Caco-2 (cell line): ENCODE measurements at regions not wholly inside any gene's neighbourhood (a gene's known extent, or its start where the extent isn't known, plus 50 kb on each side); places are given as distances from the start of the nearest gene placed in this dataset.

Experiments used
- BruUV-seq: library from RNA; stranded (reverse); fragments of 400-500 nt; replicated peaks from 2 replicates; lab custom pipeline; 2021; lab: Mats Ljungman, UMichigan
- CTCF ChIA-PET: fragments of 300-600 bp; sonication (Branson Sonifier 250); formaldehyde crosslinking; loops from one replicate; lab custom pipeline; 2022; ENCODE audit warnings: antibody characterized with exemption; lab: Charles Lee
- POLR2A ChIA-PET: fragments of 300-600 bp; sonication (Branson Sonifier 250); formaldehyde crosslinking; loops from one replicate; lab custom pipeline; 2022; ENCODE audit warnings: antibody characterized with exemption; lab: Charles Lee
- DNase-seq, 2 experiments: peaks; one replicate each; pipeline versions ENCODE4 v3.0.0 to v3.0.0-alpha.2; 2020 to 2022
- H3K27me3 ChIP-seq: replicated peaks from 2 replicates; pipeline ENCODE4 v1.6.0; 2011; ENCODE audit warnings: low read length; ENCODE audit not compliant: control insufficient read depth, insufficient read depth
- H3K36me3 ChIP-seq: 2 replicates; pipeline ENCODE4 v1.5.1; 2011; ENCODE audit warnings: low read length; ENCODE audit not compliant: control insufficient read depth, insufficient read depth
- H3K4me1 ChIP-seq: fragments of 250-450 bp; sonication (Bioruptor Pico); 2 replicates; pipeline ENCODE4 v1.5.1; 2020; ENCODE audit warnings: mild to moderate bottlenecking
- H3K4me3 ChIP-seq: 2 replicates; pipeline ENCODE4 v1.5.1; 2011; ENCODE audit warnings: low read depth, mild to moderate bottlenecking, control low read depth, low read length
- H3K9me3 ChIP-seq: fragments of 250-450 bp; sonication (Bioruptor Pico); 2 replicates; pipeline ENCODE4 v1.5.1; 2020; ENCODE audit warnings: mild to moderate bottlenecking, moderate library complexity
- H3K27ac Mint-ChIP-seq: one replicate; pipeline ENCODE4 v1.8.0; 2022; ENCODE audit warnings: mixed read lengths; ENCODE audit not compliant: unreplicated experiment
- H3K27me3 Mint-ChIP-seq: one replicate; pipeline ENCODE4 v1.8.0; 2022; ENCODE audit warnings: mixed read lengths; ENCODE audit not compliant: insufficient read depth, unreplicated experiment
- H3K36me3 Mint-ChIP-seq: one replicate; pipeline ENCODE4 v1.8.0; 2022; ENCODE audit warnings: mild to moderate bottlenecking, mixed read lengths; ENCODE audit not compliant: insufficient read depth, unreplicated experiment
- H3K4me1 Mint-ChIP-seq: one replicate; pipeline ENCODE4 v1.8.0; 2022; ENCODE audit warnings: low read depth, mixed read lengths; ENCODE audit not compliant: unreplicated experiment
- H3K4me3 Mint-ChIP-seq: one replicate; pipeline ENCODE4 v1.8.0; 2022; ENCODE audit warnings: mild to moderate bottlenecking, moderate library complexity, mixed read lengths; ENCODE audit not compliant: unreplicated experiment
- H3K9me3 Mint-ChIP-seq: one replicate; pipeline ENCODE4 v1.8.0; 2022; ENCODE audit warnings: mixed read lengths; ENCODE audit not compliant: unreplicated experiment
- CTCF ChIP-seq, 2 experiments: fragments of 200-600 bp in 1 of 2; IDR thresholded peaks; 1 replicate in 1 of 2; 2 replicates in 1 of 2; pipeline versions ENCODE4 v1.5.1 to v1.8.0; 2011 to 2022; ENCODE audit warnings: antibody characterized with exemption in 1 of 2, control low read depth in 1 of 2, inconsistent platforms in 1 of 2, low read depth in 1 of 2, low read length in 1 of 2, mild to moderate bottlenecking in 1 of 2, moderate library complexity in 1 of 2; ENCODE audit not compliant: insufficient read depth in 1 of 2, severe bottlenecking in 1 of 2, unreplicated experiment in 1 of 2
- intact Hi-C: fragments of 100-400 bp; cut with micrococcal nuclease; formaldehyde crosslinking; loops from one replicate; pipeline ENCODE4 v1.10.0; 2022; ENCODE audit not compliant: unreplicated experiment

GRCh38 chr12:41701943-41702601 is 442.6 kb downstream of the GXYLT1 start:
- Histone ChIP-seq H3K4me3 (no peak overlapping the region), H3K27me3 (no peaks in the 10 kb centered on the region), H3K9me3 (no peaks in the 10 kb centered on the region), H3K36me3 (no peaks in the 10 kb centered on the region), H3K4me1 (no peaks in the 10 kb centered on the region)
- Mint-ChIP-seq H3K4me1 (no peaks in the 10 kb centered on the region), H3K36me3 (no peaks in the 10 kb centered on the region), H3K4me3 (no peak overlapping the region), H3K27ac (no peak overlapping the region), H3K9me3 (no peaks in the 10 kb centered on the region), H3K27me3 (peaks cover 6% of the 10 kb centered on the region)
- no TSS peak for BruUV-seq
- TF ChIP-seq CTCF (IDR thresholded peaks at IDR 0.05; ENCODE audit: insufficient read depth in 1 of 2, low read depth in 1 of 2, low read length in 1 of 2, severe bottlenecking in 1 of 2, unreplicated experiment in 1 of 2): no peak
- intact Hi-C loops: no loop called here
- no peak for DNase-seq
- ChIA-PET POLR2A (no interaction called here), CTCF (no interaction called here)

DNA sequence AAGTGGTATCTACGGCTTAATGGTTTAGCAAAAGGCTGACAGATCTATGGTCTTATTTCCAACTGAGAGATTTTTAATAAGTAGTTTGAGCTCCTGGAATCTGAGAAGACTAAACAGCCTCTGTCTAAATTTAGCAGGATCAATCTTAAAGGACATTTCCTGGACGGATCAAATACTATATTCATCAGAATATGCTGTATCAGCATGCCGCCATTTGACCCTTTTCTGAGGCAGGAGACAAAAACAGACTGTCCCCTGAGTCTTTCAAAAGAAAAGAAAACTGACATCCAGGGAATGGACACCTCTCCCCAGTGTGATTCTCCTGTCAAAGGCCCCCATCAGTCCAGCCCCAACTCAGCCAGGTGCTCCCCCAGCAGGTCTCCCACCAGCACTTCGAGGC is 443.7 kb downstream of the GXYLT1 start:
- Histone ChIP-seq H3K27me3 (no peaks in the 10 kb centered on the region), H3K4me1 (no peaks in the 10 kb centered on the region), H3K36me3 (no peaks in the 10 kb centered on the region), H3K9me3 (no peaks in the 10 kb centered on the region), H3K4me3 (no peak overlapping the region)
- intact Hi-C loops: no loop called here
- Mint-ChIP-seq H3K4me1 (no peaks in the 10 kb centered on the region), H3K4me3 (no peak overlapping the region), H3K36me3 (no peaks in the 10 kb centered on the region), H3K27me3 (peaks cover 7% of the 10 kb centered on the region), H3K9me3 (no peaks in the 10 kb centered on the region), H3K27ac (no peak overlapping the region)
- BruUV-seq: no TSS peak
- ChIA-PET POLR2A (no interaction called here), CTCF (no interaction called here)
- TF ChIP-seq CTCF (IDR thresholded peaks at IDR 0.05; ENCODE audit: insufficient read depth in 1 of 2, low read depth in 1 of 2, low read length in 1 of 2, severe bottlenecking in 1 of 2, unreplicated experiment in 1 of 2): no peak
- DNase-seq: no peak

DNA sequence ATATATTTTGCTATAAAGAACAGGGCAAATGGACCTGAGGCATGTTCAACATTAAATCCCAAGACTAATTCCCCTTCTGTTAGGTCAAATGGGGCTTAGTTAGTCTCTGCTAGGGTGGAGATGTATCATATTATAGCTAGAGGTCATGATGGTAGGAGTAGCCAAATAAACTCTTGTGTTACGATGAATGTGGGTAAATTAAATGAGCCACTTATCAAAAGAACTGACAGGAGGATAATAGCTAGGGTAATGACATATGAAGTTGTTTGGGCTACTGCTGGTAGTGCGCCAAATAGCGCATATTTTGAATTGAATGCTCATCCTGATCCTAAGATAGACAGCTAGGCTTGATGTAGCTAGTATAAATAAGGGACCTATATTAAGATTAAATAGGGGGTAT is 445.0 kb downstream of the GXYLT1 start:
- no peaks in the 10 kb centered on the region for H3K4me1 Mint-ChIP-seq
- POLR2A ChIA-PET: no interaction called here
- H3K4me3 Mint-ChIP-seq: no peak overlapping the region
- no TSS peak for BruUV-seq
- H3K27me3 ChIP-seq: no peaks in the 10 kb centered on the region
- intact Hi-C loops: no loop called here
- no peaks in the 10 kb centered on the region for H3K36me3 ChIP-seq
- CTCF ChIA-PET: no interaction called here
- H3K4me3 ChIP-seq: no peak overlapping the region
- H3K27ac Mint-ChIP-seq: no peak overlapping the region
- no peak for TF ChIP-seq CTCF (IDR thresholded peaks at IDR 0.05; ENCODE audit: insufficient read depth in 1 of 2, low read depth in 1 of 2, low read length in 1 of 2, severe bottlenecking in 1 of 2, unreplicated experiment in 1 of 2)
- DNase-seq: no peak
- no peaks in the 10 kb centered on the region for H3K9me3 ChIP-seq
- H3K4me1 ChIP-seq: no peaks in the 10 kb centered on the region
- H3K9me3 Mint-ChIP-seq: no peaks in the 10 kb centered on the region
- H3K27me3 Mint-ChIP-seq: peaks cover 7% of the 10 kb centered on the region
- no peaks in the 10 kb centered on the region for H3K36me3 Mint-ChIP-seq
